ENCODE measurements at regions not wholly inside any gene's neighbourhood (a gene's known extent, or its start where the extent isn't known, plus 50 kb on each side); places are given as distances from the start of the nearest gene placed in this dataset.
A peak's percentile ranks its signal among the peaks of the same experiment; 100 is the strongest.

- H3K4me1 ChIP-seq (ENCODE audit: control insufficient read depth, insufficient read depth, low read length), result peaks cover 19% of the 10 kb centered on the region
- H3K27ac Mint-ChIP-seq, result no peak overlapping the region
- H3K9me3 Mint-ChIP-seq, result peaks cover 63% of the 10 kb centered on the region
- WGBS, 2 experiments (ENCODE audit: insufficient coverage in 1 of 2, insufficient read length in 1 of 2), result 61 to 64% methylated on average over 8 to 10 of the region's 10 CpGs
- H3K27me3 ChIP-seq (ENCODE audit: control insufficient read depth, insufficient read depth, low read length, poor library complexity, severe bottlenecking), result no peaks in the 10 kb centered on the region
- H3K27ac ChIP-seq (ENCODE audit: low read depth, low read length), result no peak overlapping the region
- no peak for TF ChIP-seq CTCF (conservative IDR thresholded peaks at IDR 0.05)
- H3K4me3 Mint-ChIP-seq, result no peak overlapping the region
- H3K4me1 Mint-ChIP-seq, result peaks cover 12% of the 10 kb centered on the region
- peaks cover 12% of the 10 kb centered on the region for H3K36me3 Mint-ChIP-seq (ENCODE audit: low read depth)
- no peaks in the 10 kb centered on the region for H3K36me3 ChIP-seq (ENCODE audit: control insufficient read depth, insufficient read depth, low read length)
- peaks cover 7% of the 10 kb centered on the region for H3K27me3 Mint-ChIP-seq (ENCODE audit: insufficient read depth)
- H3K9ac ChIP-seq (ENCODE audit: extremely low read depth, low read length, poor library complexity, severe bottlenecking), result no peak overlapping the region
- peaks cover 55% of the 10 kb centered on the region for H3K9me3 ChIP-seq (ENCODE audit: control insufficient read depth, low read length)
- no peak for DNase-seq
- H3K4me3 ChIP-seq (ENCODE audit: low read length), result no peak overlapping the region
Observed at GRCh38 chr14:66003082-66003730, 483.0 kb upstream of the CCDC196 start.

- Histone ChIP-seq H3K27me3 (ENCODE audit: control insufficient read depth, insufficient read depth, low read length, poor library complexity, severe bottlenecking) (no peaks in the 10 kb centered on the region), H3K9ac (ENCODE audit: extremely low read depth, low read length, poor library complexity, severe bottlenecking) (no peak overlapping the region), H3K36me3 (ENCODE audit: control insufficient read depth, insufficient read depth, low read length) (no peaks in the 10 kb centered on the region), H3K4me1 (ENCODE audit: control insufficient read depth, insufficient read depth, low read length) (peaks cover 27% of the 10 kb centered on the region), H3K4me3 (ENCODE audit: low read length) (peak overlapping the region; percentile 47), H3K9me3 (ENCODE audit: control insufficient read depth, low read length) (peaks cover 30% of the 10 kb centered on the region), H3K27ac (ENCODE audit: low read depth, low read length) (no peak overlapping the region)
- no peak for DNase-seq
- H3K4me1 Mint-ChIP-seq, result peaks cover 25% of the 10 kb centered on the region
- no peaks in the 10 kb centered on the region for H3K36me3 Mint-ChIP-seq (ENCODE audit: low read depth)
- peaks cover 5% of the 10 kb centered on the region for H3K27me3 Mint-ChIP-seq (ENCODE audit: insufficient read depth)
- 37 to 40% methylated on average over 1 to 2 of the region's 2 CpGs for WGBS, 2 experiments (ENCODE audit: insufficient coverage in 1 of 2, insufficient read length in 1 of 2)
- H3K27ac Mint-ChIP-seq, result peak overlapping the region; percentile 55
- H3K4me3 Mint-ChIP-seq, result no peak overlapping the region
- no peak for TF ChIP-seq CTCF (conservative IDR thresholded peaks at IDR 0.05)
- peaks cover 36% of the 10 kb centered on the region for H3K9me3 Mint-ChIP-seq
Observed at GRCh38 chr14:66005900-66006434, 480.2 kb upstream of the CCDC196 start.

- no peaks in the 10 kb centered on the region for H3K36me3 Mint-ChIP-seq (ENCODE audit: low read depth)
- Histone ChIP-seq H3K4me3 (ENCODE audit: low read length) (peak overlapping the region; percentile 57), H3K9ac (ENCODE audit: extremely low read depth, low read length, poor library complexity, severe bottlenecking) (no peak overlapping the region), H3K4me1 (ENCODE audit: control insufficient read depth, insufficient read depth, low read length) (peaks cover 25% of the 10 kb centered on the region), H3K27me3 (ENCODE audit: control insufficient read depth, insufficient read depth, low read length, poor library complexity, severe bottlenecking) (no peaks in the 10 kb centered on the region), H3K9me3 (ENCODE audit: control insufficient read depth, low read length) (peaks cover 14% of the 10 kb centered on the region), H3K36me3 (ENCODE audit: control insufficient read depth, insufficient read depth, low read length) (no peaks in the 10 kb centered on the region), H3K27ac (ENCODE audit: low read depth, low read length) (peak overlapping the region; percentile 43)
- H3K9me3 Mint-ChIP-seq, result peaks cover 16% of the 10 kb centered on the region
- no peak for TF ChIP-seq CTCF (conservative IDR thresholded peaks at IDR 0.05)
- DNase-seq, result no peak
- H3K4me3 Mint-ChIP-seq, result no peak overlapping the region
- 85 to 94% methylated on average over 2 of the region's 2 CpGs for WGBS, 2 experiments (ENCODE audit: insufficient coverage in 1 of 2, insufficient read length in 1 of 2)
- H3K27ac Mint-ChIP-seq, result peak overlapping the region; percentile 86
- no peaks in the 10 kb centered on the region for H3K27me3 Mint-ChIP-seq (ENCODE audit: insufficient read depth)
- peaks cover 25% of the 10 kb centered on the region for H3K4me1 Mint-ChIP-seq
Observed at GRCh38 chr14:66008631-66009030, 477.5 kb upstream of the CCDC196 start.

Measured in endodermal cell (in vitro differentiated cells).